ENCODE measurements at regions not wholly inside any gene's neighbourhood (a gene's known extent, or its start where the extent isn't known, plus 50 kb on each side); places are given as distances from the start of the nearest gene placed in this dataset.

DNA sequence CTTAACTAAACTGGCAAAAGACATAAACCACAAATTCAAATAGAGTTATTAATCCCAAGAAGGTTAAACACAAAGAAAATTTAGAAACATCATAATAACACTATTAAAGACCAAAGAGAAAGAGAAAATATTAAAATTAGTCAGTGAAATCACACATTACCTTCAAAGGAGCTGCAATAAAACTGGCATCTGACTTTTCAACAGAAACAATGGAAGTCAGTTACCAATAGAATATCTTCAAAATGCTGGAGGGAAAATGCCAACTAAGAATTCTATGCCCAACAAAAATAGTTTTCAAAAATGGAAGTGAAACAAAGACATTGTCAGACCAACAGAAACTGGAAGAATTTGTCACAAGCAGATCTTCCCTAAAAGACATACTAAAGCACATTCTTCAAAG is 68.7 kb upstream of the RNF7 start:
- DNase-seq (ENCODE audit: insufficient read length, low spot score) (no peak), FAIRE-seq (no peak)

DNA sequence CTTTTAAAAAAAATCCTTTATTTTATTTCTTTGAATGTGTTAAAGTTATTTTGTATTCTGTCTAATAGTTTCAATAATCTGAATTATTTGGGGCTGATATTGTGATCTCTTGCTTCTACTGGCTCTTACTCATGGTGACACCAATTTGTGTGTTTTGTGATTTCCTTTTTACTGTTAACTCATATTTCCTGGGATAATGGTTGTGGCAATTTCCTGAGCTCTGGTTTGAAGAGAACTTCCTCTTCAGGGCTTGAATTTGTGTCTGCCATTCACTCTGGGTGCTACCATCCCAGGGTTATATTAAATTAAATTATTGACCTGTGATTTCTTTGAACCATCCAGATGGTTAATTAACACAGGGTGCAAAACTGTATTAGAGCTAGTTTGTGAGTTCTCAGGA is 60.4 kb upstream of the RNF7 start:
- DNase-seq (ENCODE audit: insufficient read length, low spot score): no peak
- no peak for FAIRE-seq

DNA sequence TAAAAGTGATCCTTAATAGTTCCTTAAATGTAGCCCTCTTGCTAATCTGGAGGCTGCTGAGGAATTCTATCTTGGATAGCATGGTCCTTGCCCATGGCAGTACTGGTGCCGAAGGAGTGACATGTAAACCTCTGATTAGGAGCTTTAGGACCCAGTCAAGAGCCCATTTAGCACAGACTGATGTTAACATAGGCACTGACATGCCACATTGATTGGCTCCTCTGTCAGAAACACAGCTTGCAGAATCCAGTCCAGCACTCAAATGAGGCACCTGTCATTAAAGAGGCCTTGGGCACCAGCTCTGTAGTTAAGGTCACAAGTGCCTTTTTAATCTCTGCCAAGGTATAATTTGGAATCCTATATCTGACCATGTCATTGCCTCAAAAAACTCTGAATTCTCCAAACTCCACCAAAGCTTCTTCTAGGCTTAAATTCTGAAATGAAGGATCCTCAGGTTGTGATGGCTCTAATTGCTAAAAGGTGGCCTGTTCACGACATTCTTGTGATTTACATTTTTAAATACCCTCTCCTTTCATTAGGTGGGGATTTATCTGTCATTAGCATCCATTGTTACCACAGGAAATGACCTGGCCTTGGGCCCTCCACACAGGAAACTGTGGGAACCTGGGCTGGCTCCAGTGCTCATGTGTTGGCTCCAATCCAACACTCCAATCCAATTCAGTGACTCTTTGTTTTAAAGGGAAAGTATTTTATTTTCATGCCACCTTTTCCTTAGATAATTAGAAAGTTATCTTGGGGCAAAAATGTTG is 57.3 kb upstream of the RNF7 start:
- DNase-seq (ENCODE audit: insufficient read length, low spot score) (peak; percentile 55), FAIRE-seq (no peak)

GRCh38 chr3:141681390-141681780 is 56.7 kb upstream of the RNF7 start:
- no peak for DNase-seq (ENCODE audit: insufficient read length, low spot score)
- FAIRE-seq: no peak

- DNase-seq (ENCODE audit: insufficient read length, low spot score) (no peak), FAIRE-seq (no peak)
Observed at GRCh38 chr3:141682007-141682406, 56.1 kb upstream of the RNF7 start.

- FAIRE-seq: no peak
- no peak for DNase-seq (ENCODE audit: insufficient read length, low spot score)
Observed at GRCh38 chr3:141682921-141683320, 55.2 kb upstream of the RNF7 start.

DNA sequence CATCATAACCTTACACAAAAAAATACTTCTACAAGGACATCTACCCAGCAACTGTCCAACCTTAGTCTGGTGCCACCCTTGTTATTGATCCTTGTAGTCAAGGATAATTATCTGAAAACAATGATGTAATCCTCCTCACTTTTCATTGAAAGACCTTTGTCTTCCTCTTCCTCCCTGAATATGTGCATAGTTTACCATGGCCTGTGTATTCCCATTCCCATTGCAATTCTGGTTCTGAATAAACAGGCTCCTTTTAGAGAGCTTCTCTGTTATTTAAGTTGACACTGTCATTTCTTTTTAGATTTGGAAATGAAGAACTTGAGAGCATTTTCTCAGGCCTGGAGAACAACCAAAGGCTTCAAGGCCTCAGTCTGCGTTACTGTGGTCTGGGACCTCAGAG is 53.3 kb upstream of the RNF7 start:
- DNase-seq (ENCODE audit: insufficient read length, low spot score) (no peak), FAIRE-seq (no peak)

DNA sequence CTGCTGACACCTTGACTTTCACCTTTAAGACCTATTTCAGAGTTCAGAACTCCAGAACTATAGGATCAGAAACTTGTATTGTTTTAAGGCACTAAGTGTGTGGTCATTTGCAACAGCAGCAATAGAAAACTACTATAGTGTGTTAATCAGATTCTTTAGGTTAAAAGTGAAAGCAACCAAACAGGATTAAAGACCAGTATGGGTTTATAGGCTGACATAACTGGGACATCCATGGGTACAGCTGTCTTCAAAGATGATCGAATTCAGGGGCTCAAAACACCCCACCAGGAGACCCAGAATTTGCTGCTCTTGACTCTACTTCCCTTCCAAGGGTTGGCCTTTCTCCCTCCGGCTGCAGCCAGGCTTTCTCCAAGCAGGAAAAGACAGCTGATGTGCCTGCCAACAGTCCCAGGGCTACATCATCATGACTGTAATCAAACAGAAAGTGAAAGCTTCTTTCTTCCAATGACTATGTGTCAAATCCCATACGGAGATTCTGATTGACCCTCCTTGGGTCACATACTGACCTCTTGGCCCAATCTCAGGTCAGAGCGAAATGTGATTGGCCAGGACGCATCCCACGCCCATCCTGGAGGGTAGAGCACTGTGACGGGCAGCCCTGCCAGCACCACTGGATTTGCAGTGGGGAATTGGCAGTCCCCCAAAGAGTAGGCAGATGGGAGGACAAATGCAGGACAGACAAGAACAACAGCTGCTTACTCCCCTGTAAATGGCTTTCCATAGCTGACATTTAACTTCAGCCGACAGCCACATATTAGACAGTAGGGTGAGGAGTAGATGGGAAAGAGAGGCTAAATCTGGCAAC is 51.4 kb upstream of the RNF7 start:
- peak; percentile 57 for FAIRE-seq
- peak; percentile 62 for DNase-seq (ENCODE audit: insufficient read length, low spot score)

All from HTR-8/SVneo (cell line).